ENCODE measurements at regions not wholly inside any gene's neighbourhood (a gene's known extent, or its start where the extent isn't known, plus 50 kb on each side); places are given as distances from the start of the nearest gene placed in this dataset.

DNA sequence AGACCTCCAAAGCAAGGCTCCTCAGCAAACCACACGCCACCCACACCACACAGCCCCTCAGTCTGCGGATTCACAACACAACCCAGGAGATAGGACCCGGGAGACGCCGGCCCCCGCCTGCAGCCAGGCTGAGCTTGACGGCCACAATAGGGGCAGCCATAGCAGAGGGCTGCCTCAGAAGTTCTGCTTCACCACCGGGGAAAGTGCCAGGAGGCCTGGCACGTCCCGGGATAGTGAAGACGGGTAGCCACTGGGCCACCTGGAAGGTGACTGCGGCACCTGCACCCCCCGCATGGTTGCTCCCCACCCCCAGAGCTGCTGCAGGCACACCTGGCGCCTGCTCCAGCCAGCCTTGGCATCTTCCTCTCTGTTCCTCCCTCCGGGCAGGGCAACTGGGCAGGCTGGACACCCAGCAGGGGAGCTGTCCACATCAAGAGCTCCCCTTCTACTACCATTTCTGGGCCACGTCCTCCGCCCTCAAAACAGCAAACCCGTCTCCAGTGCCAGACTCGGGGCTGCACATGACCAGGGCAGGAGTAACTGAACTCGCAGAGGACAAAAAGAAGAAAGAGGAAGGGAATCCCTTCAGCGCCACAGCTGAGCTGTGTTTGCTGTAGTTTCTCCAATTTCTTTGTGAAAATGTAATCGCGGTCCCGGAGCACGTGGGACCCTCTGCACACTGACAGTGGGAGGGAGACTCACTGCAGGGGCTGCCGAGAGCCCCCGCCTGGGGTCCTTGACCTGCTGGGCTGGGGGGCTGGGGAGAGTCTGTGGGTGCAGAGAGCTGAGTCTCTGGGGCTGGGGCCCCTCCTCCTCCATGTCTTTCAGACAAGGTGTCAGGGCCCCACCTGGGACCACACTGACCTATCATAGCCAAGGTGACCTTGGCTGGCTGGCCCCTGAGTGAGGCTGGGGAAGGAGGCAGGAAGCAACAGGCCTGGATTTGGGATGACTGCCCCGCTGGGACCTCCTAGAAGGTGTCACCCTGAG, 74.2 kb upstream of the C14orf180 start:
- no peak for DNase-seq (ENCODE audit: low read depth, low spot score)

DNA sequence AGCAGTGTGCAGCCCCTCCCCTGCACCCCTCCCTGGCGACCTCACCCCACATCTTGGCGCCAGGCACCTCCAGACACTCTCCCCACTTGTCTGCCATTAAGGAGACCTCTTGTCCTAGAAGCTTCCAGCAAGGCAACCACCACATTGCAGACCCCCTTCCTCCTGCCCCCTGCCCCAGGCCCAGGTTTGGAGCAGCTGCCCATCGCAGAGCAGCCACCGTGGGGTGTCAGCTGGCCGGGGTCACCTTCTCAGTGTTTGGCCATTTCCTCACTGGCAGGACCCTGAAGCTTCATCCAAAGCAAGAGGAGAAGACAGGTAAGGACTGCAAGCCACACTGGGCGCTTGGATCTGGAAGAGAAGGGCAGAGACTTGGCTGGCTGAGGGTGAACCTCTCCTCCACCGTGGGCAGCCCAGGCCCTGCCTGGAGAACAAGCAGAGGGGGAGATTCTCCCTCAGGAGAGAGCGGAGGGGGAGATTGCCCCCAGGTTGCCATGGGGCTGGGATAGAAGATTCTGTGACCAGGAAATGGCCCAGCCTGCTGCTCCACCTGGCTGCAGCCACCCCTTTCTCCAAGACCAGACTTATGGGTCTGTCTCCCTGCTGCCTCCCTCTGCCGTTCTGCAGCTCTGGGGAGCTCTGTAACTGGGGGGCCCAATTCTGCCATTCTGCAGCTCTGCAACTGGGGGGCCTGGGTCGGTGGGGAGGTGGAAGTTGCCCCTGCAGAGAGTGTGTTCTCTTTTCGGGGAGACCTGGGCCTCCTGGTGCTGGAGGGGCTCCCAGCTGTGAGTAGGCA, 72.9 kb upstream of the C14orf180 start:
- DNase-seq (ENCODE audit: low read depth, low spot score), result no peak
- H3K4me3 ChIP-seq (ENCODE audit: low read length), result no peak overlapping the region

More for the DNA sequence above, 74.2 kb upstream of the C14orf180 start:
- no peak overlapping the region for H3K4me3 ChIP-seq (ENCODE audit: low read length)

DNA sequence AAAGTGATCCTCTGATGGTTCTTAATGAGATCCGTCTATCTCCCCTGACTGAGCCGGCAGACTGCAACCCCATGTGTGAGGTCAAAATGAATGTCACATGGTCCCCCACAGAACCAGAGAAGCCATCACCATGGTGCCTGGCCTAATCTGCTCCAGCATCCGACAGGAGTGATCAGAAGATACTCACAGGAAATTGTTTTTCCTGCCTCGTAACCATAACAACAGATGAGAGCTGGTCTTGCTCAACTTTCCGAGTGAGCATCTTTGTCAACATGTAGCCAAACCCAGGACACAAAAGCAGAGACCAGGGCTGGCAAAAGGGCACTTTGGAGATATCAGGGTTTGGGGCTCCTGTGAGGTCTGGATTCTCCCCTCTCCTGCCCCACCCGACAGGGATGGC, 72.1 kb upstream of the C14orf180 start:
- no peak overlapping the region for H3K4me3 ChIP-seq (ENCODE audit: low read length)
- DNase-seq (ENCODE audit: low read depth, low spot score), result no peak

DNA sequence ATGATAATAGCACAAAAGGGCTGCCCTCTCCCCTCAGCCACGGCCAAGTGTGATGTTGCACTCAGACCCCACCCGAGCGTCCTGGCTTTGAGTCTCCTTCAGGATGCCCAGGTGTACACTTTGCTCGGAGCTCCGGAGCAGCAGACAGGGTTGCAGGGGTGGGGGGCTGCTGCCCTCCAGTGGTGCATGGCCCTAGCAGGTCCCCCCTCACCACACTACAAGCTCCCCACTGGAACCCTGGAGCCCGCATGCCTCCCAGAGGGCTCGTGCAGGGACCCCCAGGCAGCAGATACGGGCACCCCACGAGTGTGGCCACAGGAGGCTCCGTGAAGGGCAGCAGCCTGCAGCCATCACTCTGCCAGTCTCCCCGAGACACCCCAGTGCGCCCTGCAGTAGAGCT, 69.9 kb upstream of the C14orf180 start:
- H3K4me3 ChIP-seq (ENCODE audit: low read length), result no peak overlapping the region
- DNase-seq (ENCODE audit: low read depth, low spot score), result no peak

DNA sequence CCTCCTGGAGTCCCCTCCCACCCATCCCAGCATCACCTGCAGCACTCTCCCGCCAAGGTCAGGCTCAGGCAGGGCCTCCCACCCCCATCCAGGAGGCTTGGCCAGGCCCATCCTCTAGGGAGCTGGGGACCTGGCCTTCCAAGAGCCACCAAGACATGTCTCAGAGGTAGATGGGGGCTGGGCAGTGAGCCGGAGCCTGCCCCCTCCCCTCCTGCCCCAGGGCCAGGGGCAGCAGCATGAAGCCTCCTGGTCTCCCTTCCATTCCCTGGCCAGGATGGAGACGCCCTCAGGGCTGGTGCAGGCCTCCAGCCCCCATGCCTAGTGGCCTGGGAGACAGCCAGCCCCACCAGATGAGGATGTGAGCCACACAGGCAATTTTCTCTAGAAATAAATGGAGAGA, 69.3 kb upstream of the C14orf180 start:
- no peak for DNase-seq (ENCODE audit: low read depth, low spot score)
- H3K4me3 ChIP-seq (ENCODE audit: low read length), result no peak overlapping the region

DNA sequence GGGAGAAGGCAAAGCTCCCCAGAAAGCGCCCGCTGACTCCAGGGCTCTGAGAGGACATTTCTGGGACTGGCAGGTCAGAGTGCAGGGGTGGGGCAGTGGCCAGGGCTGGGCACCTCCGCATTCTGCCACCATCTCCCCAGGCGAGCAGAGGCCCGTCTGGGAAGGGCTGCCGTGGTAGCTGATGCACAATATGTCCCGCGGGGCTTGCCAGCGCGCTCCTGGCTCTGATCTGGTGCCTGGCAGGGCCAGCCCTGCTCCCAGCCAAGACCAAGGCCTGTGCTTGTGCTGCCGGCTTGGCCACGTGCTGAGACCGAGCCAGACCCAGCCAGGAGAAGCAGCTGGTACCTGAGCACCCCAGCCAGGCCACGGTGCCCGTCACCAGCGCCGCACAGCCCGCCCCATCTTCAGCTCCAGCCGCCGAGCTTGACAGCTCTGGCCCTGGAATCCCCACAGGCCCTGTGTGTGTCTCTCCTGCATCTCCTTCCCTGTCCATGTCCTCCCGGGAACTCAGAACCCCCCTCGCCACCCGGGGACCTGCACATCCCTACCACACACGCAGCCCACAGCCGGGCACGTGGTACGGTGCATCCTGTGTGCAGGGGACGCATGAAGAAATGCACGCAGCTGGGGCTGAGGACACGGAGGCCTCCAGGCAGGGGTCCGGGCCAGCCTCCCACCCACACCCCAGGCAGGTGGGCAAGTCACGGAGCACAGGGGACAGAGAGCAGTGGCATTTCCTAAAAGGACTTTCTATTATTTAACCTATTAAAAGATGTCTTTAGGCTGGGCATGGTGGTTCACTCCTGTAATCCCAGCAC, 68.6 kb upstream of the C14orf180 start:
- no peak for DNase-seq (ENCODE audit: low read depth, low spot score)
- H3K4me3 ChIP-seq (ENCODE audit: low read length), result no peak overlapping the region

DNA sequence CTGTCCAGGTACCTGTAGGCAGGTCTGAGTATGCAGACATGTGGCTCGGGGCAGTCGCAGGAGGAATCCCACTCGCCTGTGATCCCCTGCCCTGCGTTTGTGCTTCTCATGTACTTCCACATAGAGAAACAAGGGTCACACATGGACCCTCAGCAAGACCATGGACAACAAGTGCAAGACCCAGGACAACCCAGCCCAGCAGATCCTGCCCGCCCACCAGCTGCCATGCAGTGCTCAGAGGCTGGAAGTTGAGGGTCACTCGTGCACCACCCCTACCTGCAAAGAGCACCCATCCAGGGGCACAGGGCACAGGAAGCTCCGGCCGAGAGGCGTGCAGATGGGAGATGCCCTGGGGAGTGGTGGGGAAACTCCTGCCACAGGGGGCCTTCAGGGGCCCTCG, 67.5 kb upstream of the C14orf180 start:
- no peak for DNase-seq (ENCODE audit: low read depth, low spot score)
- no peak overlapping the region for H3K4me3 ChIP-seq (ENCODE audit: low read length)

DNA sequence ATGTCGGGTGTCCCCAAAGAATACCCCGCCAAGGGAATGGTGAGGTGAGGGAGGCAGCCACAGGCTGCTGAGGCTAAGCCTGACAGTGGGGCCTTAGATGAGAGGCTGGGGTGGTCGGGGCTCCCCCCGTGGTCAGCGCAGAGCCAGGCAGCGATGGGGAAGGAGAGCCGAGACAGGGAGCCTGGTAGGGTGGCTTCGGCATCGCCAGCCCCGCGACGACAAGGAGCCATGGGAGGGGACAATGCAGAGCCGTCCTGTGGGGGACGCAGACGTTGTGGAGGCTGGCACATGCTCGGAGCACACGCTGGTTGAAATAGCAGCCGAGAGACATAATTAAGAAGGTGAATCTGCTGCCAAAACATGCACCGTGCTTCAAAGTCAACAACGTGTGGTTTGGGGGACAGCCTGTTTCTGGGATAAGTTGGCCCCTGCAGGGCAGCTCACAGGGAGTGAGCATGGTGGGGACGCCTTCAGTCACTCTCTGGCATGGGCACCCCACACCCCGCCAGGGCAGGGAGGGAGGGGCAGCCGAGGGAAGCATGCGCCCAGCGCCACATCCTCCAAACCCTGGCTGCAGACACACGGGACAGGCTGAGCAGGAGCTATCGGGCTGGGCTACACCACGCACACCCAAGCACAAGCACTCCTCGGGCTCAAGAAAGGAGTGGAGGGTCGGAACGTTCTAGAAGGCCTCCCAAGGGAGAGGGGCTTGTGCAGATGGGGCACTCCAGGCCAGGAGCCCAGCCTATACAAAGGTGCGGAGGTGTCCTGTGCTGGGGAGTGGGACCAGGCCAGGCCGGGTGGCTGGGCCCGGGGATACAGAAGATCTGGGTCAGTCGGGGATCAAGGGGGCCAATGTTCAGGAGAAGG, 66.6 kb upstream of the C14orf180 start:
- H3K4me3 ChIP-seq (ENCODE audit: low read length), result no peak overlapping the region
- no peak for DNase-seq (ENCODE audit: low read depth, low spot score)

DNA sequence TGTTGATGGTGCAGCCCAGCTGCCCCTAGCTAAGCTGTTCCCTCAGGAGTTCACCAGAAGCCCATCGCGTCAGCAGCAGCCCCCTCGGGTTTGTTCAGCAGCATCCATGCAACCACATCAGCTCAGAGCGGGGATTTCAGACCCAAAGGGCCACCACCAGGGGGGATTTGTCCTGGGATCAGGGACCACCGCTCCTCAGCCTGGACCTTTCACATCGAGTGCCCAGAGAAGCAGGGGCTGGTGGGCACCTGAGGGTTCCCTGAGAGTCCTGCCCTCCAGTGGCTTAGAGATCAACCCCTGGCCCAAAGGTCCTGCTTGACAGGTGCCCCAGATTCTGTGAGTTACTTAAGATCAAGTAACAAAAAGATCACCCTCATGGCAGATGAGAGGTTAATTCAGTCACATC, 65.9 kb upstream of the C14orf180 start:
- DNase-seq (ENCODE audit: low read depth, low spot score), result no peak
- H3K4me3 ChIP-seq (ENCODE audit: low read length), result no peak overlapping the region

DNA sequence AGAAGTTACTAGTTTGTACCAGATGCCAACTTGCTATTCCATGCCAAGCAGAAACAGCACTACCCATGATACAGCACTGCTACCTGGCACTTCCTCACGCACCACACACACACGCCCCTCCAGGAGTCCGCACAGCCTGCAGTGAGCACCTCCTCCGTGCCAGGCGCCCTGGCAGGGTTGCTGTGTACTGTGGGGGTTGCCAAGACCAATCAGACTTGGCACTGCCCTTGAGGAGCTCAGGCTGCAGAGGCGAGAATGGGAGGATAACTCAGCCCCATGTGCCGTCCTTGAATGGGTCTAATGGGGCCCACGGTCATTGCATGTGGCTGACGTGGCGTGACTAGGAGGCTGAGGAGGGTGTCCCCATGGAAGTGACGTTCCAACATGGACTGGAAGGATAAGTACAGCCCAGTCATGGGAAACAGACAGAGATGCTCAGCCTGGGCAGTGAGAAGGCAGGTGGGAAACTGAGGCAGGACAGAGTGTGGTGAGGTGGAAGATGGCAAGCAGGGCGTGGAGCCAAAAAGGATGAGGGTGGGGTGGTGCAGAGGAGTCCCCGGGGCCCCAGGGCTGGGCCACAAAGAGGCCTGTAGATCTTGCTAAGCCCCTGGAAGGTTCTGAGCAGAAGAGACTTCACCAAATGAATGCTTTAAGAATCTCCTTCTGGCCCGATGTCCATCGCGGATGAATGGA, 65.3 kb upstream of the C14orf180 start:
- DNase-seq (ENCODE audit: low read depth, low spot score), result no peak
- H3K4me3 ChIP-seq (ENCODE audit: low read length), result no peak overlapping the region

DNA sequence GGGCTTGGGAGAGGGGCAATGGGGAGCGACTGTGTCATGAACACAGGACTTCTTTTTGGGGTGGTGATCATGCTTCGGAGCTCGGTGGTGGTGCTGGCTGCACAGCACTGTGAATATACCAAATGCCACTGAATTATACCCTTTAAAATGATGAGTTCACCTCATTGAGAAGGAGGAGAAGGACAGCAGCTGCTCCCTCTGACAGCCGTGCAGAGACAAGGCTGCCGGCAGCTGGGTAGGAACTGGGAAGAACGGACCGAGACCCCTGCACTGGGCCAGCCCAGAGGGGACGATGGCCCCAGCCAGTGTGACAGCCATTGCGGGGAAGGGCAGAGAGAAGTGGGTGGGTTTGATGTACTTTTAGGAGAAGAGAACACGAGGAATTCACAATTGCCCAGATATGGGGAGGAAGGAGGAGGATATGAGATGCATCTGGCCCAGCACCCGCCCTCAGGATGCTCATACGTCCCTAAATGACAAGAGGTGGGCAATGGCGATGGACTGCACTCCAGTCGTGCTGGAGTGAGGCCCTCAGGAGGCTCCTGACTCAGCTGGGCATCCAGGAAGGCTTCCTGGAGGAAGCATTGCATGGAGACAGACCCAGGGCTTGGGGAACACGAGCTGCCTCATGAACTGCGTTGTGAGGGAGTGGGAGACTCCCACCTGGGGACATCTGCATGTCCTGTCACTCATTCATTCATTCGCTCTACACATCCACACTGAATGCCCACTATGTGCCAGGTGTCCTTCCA, 64.3 kb upstream of the C14orf180 start:
- DNase-seq (ENCODE audit: low read depth, low spot score), result no peak
- no peak overlapping the region for H3K4me3 ChIP-seq (ENCODE audit: low read length)

DNA sequence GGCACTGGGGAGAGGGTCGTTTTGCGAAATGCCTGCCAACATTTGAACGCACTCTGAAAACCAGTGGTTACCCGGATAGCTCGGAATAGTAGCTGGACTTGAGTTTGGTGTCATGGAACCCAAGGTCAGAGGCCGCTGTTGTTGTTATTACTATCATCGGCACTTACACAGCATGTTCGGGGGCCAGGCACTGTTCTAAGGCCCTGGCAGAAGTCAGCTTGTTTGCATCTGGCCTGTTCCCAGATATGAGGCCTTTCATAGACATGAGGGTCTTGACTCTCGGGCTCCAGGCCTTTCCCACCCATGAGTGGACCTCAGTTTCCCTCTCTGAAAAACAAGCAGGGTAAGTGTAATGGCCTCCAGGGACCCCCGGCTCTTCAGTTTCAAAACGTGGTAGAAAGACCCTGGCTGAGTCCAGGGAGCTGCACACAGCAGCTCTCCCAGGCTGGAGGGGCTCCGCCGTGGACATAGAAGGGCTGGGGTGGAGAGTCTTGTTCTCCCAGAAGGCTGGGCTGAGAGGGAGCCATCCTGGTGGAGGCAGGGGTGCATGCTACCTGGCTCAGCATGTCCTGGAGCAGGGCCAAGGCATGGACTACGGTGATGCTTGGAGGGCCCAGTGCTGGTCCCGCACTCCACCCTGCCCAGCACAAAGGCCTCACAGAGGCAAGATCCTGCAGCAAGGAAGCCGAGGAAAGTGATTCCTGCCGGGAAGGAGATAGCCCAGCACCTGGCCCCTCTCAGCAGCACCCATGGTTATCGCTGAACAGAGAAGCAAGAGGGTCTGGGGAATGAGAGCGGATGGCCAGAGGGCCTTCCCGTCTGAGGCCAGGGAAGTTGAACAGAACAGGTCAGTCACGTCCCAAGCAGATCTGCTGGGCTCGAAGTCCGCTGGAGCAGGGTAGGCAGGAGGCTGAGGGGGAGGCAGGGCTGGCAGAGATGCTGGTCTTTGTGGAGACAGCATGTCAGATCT, 63.5 kb upstream of the C14orf180 start:
- no peak for DNase-seq (ENCODE audit: low read depth, low spot score)
- H3K4me3 ChIP-seq (ENCODE audit: low read length), result no peak overlapping the region

DNA sequence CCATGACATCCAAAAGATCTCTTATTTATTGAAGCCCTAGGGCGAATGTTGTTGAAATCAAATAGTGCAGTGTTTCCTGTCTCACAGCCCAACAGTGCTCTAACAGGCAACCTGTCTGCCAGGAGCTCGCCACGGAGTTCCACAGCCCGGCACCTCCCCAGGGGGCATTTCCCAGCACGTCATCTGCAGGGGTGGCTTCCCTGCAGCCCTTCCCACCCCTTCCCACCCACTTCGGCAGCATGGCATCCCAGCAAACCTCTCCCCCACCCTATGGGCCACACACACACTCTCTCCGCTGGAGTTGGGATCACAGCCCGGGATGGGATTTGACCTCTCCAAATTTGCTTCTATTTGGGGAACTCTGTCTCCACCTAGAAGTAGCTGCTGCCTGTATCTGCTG, 62.7 kb upstream of the C14orf180 start:
- DNase-seq (ENCODE audit: low read depth, low spot score), result no peak
- no peak overlapping the region for H3K4me3 ChIP-seq (ENCODE audit: low read length)

DNA sequence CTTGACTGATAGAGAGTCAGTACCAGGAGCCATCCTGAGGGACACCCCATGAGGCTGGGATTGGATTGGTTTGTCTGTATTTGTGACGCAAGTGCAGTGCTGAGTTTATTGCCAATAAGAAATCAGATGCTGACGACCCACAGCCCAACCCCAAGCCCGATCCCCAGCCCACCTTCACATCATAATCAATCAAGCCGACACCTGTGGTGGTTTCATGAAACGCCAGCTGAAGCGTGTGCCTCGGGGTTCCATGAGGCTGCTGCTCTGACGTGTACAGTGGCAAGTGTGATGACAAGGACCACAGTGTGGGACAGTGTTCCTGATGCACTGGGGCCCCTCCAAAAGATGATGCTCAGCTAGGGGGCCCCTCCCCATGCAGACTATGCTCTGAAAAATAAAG, 62.1 kb upstream of the C14orf180 start:
- DNase-seq (ENCODE audit: low read depth, low spot score), result no peak
- no peak overlapping the region for H3K4me3 ChIP-seq (ENCODE audit: low read length)

DNA sequence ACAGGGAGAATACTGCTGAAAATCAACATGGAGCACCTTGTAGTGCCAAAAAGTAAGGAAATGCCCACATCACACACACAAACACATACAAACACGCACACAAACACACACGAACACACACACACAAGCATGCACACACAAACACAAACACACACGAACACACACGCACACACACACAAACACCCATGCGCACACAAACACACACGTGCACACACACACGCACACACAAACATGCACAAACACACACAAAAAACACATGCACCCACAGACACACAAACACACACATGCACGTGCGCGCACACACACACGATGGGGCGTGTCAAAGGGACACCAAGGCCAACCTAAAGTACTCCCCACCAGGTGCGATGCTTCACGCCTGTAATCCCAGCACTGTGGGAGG, 61.7 kb upstream of the C14orf180 start:
- DNase-seq (ENCODE audit: low read depth, low spot score), result no peak
- no peak overlapping the region for H3K4me3 ChIP-seq (ENCODE audit: low read length)

DNA sequence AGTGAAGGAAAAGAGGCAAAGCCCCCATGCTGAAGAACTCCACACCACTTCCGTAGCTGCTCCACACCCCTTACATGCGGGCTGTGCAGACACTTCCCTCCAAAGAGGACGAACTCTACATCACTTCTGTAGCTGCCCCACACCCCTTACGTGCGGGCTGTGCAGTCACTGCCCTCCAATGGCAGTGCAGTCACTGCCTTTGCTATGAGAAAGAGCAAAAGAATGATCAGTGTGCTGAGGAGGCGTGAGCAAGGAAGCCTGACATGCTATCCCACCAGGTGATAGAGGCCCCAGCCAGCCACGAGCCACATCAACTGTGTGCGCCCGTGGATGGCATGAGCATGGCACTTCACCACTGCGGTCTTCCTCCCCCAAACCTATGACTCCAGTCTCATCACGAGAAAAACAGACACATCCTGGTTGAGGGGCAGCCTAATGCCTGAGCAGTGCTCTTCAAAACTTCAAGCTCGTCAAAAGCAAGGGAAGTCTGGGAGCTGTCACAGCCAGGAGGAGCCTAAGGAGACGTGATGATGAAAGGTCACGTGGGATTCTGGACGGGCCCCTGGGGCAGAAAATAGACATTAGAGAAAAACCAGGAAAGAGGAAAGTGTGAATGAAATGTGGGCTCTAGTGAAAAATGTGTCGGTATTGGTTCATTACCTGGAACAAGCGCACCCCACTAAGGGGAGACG, 60.8 kb upstream of the C14orf180 start:
- DNase-seq (ENCODE audit: low read depth, low spot score), result no peak
- H3K4me3 ChIP-seq (ENCODE audit: low read length), result no peak overlapping the region
